Stromal cell of bone marrow (primary cell): ENCODE measurements at regions not wholly inside any gene's neighbourhood (a gene's known extent, or its start where the extent isn't known, plus 50 kb on each side); places are given as distances from the start of the nearest gene placed in this dataset.
A peak's percentile ranks its signal among the peaks of the same experiment; 100 is the strongest.

ENCODE experiments used
- DNase-seq: peaks from one replicate; pipeline ENCODE4 v3.0.0-alpha.2; 2012; ENCODE audit warnings: low read depth

DNA sequence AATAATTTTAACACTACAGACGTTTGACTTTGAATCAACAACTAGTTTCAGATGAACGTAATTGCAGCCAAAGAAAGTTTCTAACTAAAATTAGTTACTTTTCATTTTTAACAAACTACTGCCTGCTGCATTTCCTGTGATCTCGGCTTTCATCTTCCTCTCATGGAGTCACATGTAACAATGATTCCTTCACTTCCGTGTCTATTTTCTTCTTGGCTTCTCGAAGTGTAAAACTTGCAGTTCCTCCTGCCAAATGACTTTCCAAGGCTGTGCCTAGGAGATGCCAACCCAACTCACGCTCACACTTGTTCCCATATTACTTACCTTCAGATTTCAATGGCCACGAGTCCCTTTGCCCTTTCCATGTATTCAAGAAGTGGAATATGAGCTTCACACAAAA is 1406.3 kb upstream of the CELF4 start:
- no peak for DNase-seq

DNA sequence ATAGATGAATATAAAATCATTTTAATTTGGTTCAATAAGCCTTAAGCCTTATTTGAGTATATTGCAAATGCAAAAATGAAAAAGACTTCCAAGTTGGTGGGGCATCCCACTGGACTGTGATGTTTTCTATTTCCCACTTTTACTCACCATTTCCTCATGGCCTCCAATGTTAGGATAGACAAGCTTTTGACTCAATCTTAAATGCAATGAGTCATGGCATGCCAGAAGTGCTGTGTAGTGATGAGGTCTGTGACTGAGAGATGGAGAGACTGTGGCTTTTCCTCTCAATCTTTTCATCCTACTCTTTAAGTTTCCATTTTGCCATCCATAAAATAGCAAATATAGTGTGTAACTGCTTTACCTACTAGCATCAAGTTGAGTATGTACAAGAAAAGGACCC is 1401.2 kb upstream of the CELF4 start:
- no peak for DNase-seq

DNA sequence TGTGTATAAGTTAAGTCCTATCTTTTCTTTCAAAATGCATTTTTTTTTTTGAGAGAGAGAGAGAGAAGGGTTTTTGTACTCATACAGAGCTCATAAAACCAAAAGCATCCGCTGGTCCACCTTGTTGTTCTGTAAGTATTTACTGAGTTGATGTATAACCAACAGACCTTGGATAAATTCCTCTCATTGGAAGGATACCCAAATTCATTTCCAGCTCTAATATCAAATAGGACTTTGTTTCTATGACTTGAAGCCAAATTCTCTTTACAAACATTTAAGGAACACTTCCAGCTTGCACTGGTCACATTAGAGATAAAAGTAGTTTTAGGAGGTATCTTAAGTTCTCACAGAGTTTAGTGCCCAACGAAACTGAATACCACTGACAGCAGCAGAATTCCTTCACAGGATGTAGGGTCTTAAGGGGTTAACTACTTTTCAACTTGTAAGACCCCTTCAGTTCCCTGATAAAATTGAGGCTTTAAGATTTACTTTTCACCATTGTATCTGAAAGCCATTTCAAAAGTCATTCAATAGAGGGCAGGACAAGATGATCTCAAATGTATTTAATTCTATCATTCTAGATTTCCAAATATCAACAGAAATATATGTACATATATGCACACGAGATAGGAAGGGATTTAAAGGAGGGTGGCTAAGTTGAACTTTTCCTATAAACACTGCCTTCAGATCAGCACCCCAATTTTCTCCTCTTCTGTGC is 1398.5 kb upstream of the CELF4 start:
- DNase-seq: no peak

DNA sequence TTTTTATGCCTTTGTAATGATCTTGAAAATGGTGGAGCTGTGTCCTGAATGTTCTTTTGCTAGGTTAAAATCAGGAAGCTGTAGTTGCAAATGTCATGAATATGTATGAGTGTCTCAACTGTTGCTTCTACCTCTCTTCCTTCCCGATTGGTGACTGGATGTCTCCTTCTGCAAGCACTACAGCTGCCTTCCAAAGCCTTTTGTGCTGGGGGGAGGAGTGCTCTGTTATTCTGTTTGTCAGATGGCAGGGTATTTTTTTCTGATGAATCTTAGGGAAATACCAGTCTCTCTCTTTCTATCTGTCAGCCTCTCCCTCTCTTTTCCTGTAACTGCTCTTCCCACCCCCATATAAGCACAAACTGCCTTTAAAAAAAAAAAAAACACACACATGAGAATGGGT is 1396.3 kb upstream of the CELF4 start:
- no peak for DNase-seq

DNA sequence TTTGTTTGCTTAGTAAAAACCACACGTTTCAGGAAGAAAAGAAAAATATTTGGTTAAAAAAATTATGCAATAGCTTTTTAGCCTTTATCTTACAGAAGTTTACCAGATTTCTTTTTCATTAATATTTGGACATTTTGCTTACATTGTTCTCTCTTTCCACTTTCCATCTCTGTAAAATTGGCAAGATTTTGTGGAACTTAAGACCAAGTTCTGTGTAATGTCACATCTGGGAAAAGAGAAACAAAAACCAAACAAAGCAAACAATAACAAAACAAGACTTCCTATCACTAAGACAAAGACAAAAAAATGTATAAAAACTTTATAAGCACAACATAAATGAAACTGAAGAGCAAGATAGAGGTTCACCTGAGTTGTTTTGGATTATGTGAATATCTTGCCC is 1392.1 kb upstream of the CELF4 start:
- DNase-seq: no peak

DNA sequence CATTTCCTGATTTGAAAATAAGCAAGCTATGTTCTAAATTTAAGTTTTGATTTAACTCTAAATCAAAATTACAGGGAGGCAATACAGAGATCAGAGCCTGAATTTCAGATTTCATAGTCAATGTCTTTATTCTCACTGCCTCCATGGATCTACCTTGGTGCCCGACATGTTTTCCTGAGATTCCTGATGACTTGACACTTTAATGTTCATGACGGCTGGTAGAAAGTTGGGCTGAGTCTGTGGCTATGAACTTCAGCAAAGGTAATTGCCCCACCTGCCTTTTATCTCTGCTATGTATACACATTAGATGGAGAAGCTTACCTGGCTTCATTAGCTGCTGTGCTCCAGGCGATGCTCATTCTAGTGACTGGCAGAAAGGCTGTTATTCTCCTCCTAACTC is 1390.5 kb upstream of the CELF4 start:
- no peak for DNase-seq

DNA sequence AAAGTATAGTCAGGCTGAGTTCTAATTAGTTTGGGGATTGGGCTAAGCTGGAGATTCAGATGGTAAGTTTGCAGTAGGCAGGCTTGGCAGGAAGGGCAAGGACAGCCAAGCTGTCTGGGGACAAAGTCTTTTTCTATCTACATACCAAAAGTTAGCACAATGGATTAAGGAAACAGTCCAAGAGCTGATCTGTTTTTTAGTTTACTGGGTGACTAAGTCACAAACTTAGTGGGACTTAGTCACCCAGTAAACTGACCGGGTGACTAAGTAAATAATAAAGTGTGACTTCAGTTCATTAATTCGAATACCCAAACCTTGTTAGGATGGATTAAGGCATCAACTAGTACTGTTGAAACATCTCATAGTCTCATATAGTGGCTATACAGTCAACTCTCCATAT is 1386.0 kb upstream of the CELF4 start:
- DNase-seq: no peak

DNA sequence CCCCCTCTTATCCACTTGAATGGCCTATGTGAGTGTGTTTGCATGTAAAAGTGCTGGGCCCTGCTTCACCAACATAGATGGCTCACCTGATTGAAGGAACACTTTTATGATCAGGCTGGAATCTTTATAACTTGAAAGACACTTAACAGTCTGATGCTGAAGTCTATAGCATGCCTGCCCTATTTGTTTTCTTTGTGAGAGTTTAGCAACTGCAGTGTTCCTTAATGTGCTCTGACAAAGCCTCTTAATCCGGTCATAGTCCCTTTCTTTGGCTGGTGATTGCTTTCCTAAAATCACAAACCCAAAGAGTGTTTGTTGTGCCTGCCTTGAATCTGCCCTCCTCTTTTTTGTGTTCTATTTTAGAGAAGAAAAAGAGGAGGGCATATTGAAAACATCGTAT is 1382.8 kb upstream of the CELF4 start:
- DNase-seq: no peak

DNA sequence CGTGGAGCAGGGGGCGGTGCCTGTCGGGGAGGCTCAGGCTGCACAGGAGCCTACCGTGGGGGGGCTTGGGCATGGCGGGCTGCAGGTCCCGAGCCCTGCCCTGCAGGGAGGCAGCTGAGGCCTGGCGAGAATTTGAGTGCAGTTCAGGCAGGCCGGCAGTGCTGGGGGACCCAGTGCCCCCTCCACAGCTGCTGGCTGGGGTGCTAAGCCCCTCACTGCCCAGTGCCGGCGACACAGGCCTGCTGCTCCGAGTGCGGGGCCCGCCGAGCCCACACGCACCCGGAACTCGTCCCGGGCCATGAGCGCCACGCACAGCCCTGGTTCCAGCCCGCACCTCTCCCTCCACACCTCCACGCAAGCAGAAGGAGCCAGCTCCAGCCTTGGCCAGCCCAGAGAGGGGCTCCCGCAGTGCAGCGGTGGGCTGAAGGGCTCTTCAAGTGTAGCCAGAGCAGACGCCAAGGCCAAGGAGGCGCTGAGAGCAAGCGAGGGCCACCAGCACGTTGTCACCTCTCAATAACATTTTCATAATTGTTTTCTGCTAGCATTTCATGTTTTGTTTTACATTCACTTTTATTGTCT is 1378.9 kb upstream of the CELF4 start:
- DNase-seq: no peak

DNA sequence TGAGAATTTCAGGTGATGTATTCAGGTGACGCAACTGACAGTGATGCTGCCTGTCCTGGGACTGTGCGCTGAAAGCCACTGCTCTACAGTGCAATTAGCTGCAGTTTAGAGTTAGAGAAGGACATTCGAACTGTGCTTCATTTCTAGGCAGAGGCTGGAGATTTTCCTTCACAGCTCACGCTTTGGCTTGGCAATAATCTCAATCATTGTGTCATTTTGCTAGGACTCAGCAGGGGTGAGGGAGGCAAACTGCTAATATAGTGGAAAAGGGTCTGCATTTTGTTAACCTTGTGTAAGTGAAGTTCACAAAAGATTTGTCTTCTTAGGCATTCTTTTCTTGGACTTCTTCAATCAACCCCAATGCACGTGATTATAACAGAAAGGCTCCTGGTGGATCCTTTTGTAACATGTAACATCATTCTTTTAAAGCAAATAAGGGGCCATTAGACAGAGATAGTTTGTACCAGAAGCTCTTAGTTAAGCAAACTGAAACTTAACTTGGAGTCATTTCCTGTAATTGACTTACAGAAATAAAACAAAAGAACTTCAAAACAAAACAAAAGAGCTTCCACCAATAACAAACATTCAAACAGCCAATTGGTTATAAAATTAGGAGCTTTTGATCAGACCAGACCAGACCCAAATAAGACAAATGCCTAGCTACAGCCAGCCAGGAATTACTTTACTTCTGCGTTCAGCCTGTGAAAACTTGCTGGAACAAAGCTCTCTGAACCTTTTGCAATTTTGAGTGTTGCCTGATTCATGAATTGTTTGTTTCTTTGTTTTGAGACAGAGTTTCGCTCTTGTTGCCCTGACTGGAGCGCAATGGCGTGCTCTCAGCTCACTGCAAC is 1376.3 kb upstream of the CELF4 start:
- no peak for DNase-seq

DNA sequence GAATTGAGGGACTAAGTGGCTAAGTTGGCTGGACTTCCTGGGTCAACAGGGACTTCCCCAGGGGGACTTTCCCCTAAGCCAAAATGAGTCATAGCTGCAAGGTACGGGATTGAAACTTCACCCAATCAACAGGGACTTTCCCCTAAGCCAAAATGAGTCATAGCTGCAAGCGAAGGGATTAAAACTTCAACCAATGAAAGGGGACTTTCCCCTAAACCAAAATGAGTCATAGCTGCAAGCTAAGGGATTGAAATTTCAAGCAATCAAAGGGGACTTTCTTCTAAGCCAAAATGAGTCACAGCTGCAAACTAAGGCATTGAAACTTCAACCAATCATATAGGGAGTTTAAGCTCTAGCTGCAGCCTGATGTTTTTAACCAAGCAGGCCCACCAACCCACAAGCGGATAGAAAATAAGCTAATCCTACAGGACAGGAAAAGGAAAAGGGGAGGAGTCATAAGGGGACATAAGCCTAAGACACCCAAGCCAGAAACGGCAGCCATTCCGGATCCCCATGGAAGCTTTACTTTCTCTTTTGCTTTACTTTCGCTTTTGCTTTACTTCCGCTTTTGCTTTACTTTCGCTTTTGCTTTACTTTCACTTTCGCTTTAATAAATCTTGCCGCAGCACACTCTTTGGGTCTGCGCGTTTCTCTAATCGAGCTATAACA is 1375.4 kb upstream of the CELF4 start:
- peak; percentile 1 for DNase-seq

DNA sequence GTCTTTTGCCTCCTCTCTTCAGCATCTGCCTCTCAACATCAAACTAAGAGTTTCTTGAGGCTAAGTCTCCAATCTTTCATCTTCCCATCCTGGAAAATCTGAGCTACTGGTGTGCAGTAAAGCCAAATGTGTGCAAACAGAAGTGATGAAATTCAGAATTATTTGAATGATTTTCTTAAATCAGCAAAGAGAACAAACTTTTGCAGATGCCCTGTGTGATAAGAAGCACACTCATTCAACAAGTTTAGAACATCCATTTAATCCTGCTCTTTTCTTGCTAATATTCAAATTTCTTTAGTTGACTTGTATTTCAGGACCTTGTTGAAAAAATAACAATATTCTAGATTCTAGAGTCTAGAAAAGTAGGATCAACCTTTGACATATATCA is 1374.9 kb upstream of the CELF4 start:
- DNase-seq: no peak

DNA sequence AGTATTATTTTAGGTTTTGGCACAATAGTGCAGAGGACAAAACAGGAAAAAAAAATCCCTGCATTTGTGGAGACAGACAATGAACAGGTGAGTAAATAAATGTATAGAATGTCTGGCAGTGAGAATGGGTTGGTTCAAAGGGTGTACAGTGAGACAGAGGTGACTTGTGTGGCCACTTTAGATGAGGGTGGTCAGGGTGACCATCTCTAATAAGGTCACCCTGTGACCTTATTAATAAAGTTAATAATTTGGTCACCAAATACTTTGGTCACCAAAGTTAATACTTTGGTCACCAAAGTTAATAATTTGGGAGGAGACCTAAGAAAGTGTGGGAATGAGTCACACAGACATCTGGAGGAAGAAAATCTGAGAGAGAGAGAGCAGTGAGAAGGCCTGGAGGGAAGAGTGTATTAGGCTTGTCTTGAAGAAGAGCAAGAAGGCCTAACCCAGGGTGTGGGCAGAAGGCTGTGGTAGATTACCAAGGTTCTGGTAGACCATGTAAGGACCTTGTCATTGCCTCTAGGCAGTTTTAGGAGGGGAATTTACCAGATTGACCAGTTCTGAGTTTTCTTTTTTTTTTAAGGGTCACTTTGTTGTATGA is 1368.4 kb upstream of the CELF4 start:
- DNase-seq: no peak

DNA sequence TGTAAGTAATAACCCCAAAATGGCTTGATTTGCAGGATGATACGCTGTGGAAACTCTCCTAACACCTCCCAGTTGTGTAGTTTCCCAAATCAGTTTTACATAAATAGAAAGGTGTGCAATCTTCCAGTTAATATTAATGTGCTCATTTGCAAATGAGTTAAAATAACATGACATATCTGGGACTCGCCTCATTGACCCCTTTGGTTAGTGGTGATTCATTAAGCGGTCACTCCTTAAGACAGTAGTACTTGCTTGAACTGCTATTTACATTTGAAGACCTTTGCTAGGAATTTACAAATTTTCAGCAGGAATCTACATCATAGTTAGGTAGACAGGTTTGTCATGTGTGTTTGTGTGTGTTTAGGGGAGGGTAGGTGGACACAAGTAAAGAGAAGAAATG is 1367.7 kb upstream of the CELF4 start:
- no peak for DNase-seq

DNA sequence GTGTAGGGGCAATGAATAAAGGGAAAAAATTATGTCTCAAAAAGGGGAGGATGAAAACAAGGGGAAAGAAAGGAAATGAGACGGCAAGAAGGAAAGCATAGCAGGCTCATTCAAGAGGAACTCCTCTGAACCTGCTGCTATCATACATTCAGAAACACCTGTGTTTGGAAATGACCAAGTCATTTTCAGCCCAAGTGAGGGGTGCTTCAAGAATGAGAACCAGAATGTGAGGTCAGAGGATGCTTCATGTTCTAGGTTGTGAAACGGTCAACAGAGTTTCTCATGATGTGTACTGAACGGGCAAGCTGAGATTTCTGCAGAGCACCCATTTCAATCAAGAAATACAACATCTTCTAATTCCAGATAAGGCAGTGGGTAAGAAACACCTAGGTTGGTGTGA is 1367.2 kb upstream of the CELF4 start:
- no peak for DNase-seq

DNA sequence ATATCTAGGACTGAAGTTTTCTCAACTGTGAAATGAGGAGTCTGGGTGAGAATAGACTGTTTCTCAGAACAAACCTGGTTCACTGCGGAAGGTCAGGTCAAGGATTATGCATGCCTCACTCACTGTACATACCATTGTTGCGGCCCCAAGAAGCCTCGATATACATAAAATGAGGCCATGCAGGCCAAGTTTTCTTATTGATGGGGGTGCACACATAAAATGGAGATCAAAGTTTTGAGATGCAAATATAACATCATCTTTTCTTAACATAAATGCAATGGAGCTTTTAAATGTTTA is 1366.1 kb upstream of the CELF4 start:
- DNase-seq: no peak

DNA sequence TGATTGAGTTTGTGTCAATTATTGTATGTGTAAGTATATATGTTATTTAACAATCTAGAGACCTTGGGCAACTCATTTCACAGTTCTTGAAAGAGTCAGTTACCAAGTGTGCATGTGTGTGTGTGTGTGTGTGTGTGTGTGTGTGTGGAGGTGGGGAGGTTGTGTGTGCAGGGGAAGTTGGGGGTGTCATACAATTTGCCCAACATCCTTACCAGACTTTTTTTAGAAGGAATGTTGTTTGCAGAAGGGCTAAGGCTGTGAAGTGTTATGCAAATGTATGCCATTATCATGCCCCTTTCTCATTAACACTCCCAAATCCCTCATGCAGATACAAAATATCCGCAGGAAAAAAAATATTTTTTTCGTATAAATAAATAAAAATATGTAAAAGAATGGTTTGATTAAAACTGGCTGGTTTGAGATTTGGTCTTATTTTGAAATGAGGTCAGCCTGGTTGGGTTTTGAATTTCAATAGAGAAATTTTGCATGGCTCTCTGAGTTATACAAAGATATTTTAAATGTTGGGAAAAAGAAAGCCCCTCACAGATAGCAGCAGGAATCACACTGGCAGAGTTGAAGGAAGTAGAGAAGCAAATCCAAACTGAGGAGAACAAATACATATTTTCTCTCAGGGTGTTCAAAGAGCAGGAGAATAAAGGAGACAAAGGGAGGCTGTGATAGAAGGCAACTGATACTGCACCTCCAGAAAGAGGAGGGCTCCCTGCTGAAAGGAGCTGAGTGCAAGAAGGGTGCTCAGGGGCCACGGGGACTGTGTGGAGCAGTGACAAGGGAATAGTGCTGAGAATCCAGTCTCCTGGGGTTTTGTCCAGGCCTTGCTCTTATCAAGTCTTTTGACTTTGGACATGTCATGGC is 1365.5 kb upstream of the CELF4 start:
- DNase-seq: no peak

DNA sequence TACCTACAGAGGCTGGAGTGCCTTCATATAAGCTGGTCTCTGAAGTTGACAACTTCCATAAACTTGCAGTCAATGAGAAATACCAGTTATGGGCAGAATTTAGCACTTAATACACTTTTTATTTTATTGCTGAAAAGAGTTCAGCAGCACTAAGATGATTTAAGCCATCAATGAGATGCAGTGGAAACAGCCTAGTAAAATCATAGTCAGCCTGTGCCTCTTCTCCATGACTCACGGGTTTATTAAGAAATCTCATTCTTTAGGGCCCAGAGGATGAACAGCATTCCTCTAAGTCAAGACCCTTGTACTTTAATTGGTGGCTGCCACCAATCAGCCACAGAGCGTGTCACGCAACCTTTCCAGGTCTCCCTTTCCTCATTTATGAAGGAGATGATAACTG is 1357.9 kb upstream of the CELF4 start:
- DNase-seq: no peak

DNA sequence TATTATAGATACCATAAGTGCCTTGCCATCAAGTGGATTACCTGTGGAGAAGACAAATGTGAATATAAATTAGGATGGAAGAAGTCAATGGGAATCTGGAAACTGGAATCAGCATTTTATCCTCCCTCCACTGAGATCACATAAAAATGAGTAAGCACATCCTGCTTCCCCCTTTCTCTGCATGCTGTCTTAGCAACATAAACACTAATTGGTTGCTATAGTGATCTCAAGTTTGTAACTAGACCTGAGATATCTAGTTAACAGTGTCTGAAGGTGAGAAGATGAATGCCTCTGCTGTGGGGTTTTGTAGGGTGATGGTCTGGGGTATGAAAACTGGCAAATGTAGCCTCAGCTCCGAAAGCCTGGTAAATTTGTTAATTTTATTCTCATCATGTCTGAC is 1357.5 kb upstream of the CELF4 start:
- no peak for DNase-seq

DNA sequence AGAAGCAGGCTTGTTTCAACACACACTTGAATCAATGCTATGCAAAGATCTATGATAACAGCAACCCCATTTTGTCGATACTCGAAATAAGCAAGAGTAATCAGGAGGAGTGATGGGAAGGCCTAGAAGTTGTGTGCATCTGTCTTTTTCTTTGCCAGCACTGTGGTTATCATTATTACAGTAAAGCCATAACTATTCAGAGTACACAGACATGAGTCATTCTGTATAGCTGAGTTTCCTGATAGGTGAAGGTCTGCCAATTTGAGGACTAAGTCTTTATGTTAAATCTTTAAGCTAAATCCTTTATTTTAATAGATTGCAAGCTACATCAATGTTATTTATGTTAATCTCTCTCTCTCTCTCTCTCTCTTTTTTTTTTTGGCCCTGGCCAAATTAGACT is 1344.4 kb upstream of the CELF4 start:
- DNase-seq: no peak

DNA sequence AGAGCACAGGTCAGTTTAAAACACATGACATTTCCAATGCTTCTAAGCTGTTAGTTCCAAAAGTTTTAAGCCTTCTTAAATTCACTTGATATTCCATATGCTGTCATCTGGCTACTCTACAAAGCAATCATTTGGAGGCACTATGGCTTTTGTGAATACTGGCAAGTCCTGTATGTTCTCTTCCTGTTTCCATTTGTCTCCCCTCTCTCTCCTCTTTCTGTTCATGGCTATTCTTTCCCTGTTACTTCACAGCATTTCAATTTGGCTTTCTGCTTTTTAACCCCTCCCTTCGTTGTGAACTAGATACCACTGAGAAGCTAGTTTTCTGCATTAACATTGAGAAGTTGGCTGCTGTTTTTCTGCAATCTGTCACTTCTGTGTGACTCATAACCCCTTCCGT is 1337.2 kb upstream of the CELF4 start:
- no peak for DNase-seq

DNA sequence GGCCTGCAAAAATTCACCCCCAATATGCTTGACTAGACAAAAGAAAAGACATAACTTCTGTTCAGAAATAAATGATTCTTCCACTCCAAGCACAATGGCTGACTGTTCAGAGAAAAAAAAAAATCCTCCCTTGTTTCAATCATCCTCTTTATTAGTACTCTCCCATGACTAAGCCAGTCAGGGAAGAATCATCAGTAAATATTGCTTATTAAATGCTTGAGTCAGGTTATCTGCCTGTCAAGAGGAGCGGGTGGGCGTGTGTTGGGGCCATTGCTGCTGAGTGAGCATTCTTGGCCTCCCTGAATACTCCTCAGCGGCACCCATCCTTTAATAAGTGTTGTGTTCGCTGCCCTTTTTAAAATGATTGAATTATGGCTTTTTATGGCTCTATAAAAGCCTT is 1334.8 kb upstream of the CELF4 start:
- no peak for DNase-seq
